ENCODE measurements at regions not wholly inside any gene's neighbourhood (a gene's known extent, or its start where the extent isn't known, plus 50 kb on each side); places are given as distances from the start of the nearest gene placed in this dataset.

GRCh38 chr7:157472311-157473050 lies 135.7 kb downstream of the DNAJB6 start (continued):
- TF ChIP-seq CEBPB (IDR thresholded peaks at IDR 0.05) = peak; percentile 8 to 29; a peak in 2 of 4 replicates
- TF ChIP-seq, protein P1, sequence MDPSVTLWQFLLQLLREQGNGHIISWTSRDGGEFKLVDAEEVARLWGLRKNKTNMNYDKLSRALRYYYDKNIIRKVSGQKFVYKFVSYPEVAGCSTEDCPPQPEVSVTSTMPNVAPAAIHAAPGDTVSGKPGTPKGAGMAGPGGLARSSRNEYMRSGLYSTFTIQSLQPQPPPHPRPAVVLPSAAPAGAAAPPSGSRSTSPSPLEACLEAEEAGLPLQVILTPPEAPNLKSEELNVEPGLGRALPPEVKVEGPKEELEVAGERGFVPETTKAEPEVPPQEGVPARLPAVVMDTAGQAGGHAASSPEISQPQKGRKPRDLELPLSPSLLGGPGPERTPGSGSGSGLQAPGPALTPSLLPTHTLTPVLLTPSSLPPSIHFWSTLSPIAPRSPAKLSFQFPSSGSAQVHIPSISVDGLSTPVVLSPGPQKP (IDR thresholded peaks at IDR 0.05; ENCODE audit: low read depth, low read length) = no peak

GRCh38 chr7:157473051-157473569 lies 136.3 kb downstream of the DNAJB6 start:
- WGBS (ENCODE audit: missing lambda C conversion rate) = 17% methylated on average over 4 of the region's 4 CpGs
- Histone ChIP-seq H3K4me2 (no peak overlapping the region), H3K9me3 (peaks cover 26% of the 10 kb centered on the region), H3K4me1 (no peaks in the 10 kb centered on the region), H3K27ac (no peak overlapping the region), H3K4me3 (no peak overlapping the region)
- POLR2A ChIA-PET = no interaction called here
- DNase-seq (ENCODE audit: low read depth in 1 of 2, low spot score in 1 of 2) (no peak), ATAC-seq (no peak), FAIRE-seq (no peak)
- TF ChIP-seq HES2 (IDR thresholded peaks at IDR 0.05) (no peak), JUN (IDR thresholded peaks at IDR 0.05) (no peak), CHD2 (IDR thresholded peaks at IDR 0.05; ENCODE audit: low read length, partially characterized antibody) (no peak), BHLHE40 (IDR thresholded peaks at IDR 0.05; ENCODE audit: low read depth, low read length) (no peak), CBX2 (IDR thresholded peaks at IDR 0.05; ENCODE audit: borderline replicate concordance, low read depth) (no peak), NPAS2 (CRISPR knock-in tag; IDR thresholded peaks at IDR 0.05; ENCODE audit: borderline replicate concordance) (no peak), RFX5 (IDR thresholded peaks at IDR 0.05) (no peak), EHMT2 (IDR thresholded peaks at IDR 0.05; ENCODE audit: low read depth) (no peak), TFCP2L1 (CRISPR knock-in tag; IDR thresholded peaks at IDR 0.05) (no peak), HOXB13 (CRISPR knock-in tag; IDR thresholded peaks at IDR 0.05; ENCODE audit: low read depth) (no peak), E2F6 (IDR thresholded peaks at IDR 0.05; ENCODE audit: borderline replicate concordance, low read depth) (no peak), HMGXB4 (CRISPR knock-in tag; IDR thresholded peaks at IDR 0.05; ENCODE audit: borderline replicate concordance) (no peak), CEBPB (IDR thresholded peaks at IDR 0.05) (no peak), HDAC2 (IDR thresholded peaks at IDR 0.05) (no peak)
- TF ChIP-seq, protein P1 (IDR thresholded peaks at IDR 0.05; ENCODE audit: low read depth, low read length) = no peak
- TF ChIP-seq, protein P2, sequence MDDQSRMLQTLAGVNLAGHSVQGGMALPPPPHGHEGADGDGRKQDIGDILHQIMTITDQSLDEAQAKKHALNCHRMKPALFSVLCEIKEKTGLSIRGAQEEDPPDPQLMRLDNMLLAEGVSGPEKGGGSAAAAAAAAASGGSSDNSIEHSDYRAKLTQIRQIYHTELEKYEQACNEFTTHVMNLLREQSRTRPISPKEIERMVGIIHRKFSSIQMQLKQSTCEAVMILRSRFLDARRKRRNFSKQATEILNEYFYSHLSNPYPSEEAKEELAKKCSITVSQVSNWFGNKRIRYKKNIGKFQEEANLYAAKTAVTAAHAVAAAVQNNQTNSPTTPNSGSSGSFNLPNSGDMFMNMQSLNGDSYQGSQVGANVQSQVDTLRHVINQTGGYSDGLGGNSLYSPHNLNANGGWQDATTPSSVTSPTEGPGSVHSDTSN (IDR thresholded peaks at IDR 0.05) = no peak
- TF ChIP-seq, protein P3, sequence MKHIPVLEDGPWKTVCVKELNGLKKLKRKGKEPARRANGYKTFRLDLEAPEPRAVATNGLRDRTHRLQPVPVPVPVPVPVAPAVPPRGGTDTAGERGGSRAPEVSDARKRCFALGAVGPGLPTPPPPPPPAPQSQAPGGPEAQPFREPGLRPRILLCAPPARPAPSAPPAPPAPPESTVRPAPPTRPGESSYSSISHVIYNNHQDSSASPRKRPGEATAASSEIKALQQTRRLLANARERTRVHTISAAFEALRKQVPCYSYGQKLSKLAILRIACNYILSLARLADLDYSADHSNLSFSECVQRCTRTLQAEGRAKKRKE (CRISPR knock-in tag; IDR thresholded peaks at IDR 0.05; ENCODE audit: low read depth) = no peak
- CTCF ChIA-PET = no interaction called here
